GM10266 (cell line): ENCODE measurements at regions not wholly inside any gene's neighbourhood (a gene's known extent, or its start where the extent isn't known, plus 50 kb on each side); places are given as distances from the start of the nearest gene placed in this dataset.
"Not testable (repeated sequence)": the region's sequence is repeated elsewhere in the genome, so short reads cannot be mapped to it uniquely, and the experiment has no call there.

ENCODE experiments used
- DNase-seq: peaks from one replicate; pipeline ENCODE4 v3.0.0; 2012; ENCODE audit errors: extremely low spot score
- TF ChIP-seq, protein P1 (sequence below): IDR thresholded peaks from 2 replicates; pipeline ENCODE4 v1.5.1; 2012; ENCODE audit warnings: mild to moderate bottlenecking, low read depth; ENCODE audit not compliant: control insufficient read depth, insufficient read depth; ENCODE audit errors: missing control alignments

DNA sequence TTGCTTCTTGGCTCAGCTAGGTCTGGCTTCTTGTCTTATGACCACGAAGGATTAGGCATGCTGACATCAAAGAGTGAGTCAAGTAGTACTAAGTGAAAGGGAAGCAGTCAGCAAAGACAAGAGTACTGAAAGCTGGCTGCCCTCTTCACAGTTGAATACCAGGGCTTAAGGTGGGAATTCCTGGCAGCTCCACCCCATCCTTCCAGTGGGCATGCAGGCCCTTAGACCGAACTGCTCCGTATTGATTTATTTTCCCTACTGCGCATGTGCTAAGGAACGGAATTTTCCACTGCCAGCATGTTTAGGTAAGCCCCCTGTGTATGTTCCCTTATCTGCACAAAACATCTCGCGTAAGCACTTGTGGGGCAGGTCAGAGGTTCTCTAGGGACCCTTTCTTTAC lies 2320.1 kb downstream of the ARAP2 start:
- DNase-seq, result no peak
- TF ChIP-seq, protein P1, sequence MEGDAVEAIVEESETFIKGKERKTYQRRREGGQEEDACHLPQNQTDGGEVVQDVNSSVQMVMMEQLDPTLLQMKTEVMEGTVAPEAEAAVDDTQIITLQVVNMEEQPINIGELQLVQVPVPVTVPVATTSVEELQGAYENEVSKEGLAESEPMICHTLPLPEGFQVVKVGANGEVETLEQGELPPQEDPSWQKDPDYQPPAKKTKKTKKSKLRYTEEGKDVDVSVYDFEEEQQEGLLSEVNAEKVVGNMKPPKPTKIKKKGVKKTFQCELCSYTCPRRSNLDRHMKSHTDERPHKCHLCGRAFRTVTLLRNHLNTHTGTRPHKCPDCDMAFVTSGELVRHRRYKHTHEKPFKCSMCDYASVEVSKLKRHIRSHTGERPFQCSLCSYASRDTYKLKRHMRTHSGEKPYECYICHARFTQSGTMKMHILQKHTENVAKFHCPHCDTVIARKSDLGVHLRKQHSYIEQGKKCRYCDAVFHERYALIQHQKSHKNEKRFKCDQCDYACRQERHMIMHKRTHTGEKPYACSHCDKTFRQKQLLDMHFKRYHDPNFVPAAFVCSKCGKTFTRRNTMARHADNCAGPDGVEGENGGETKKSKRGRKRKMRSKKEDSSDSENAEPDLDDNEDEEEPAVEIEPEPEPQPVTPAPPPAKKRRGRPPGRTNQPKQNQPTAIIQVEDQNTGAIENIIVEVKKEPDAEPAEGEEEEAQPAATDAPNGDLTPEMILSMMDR, result no peak

DNA sequence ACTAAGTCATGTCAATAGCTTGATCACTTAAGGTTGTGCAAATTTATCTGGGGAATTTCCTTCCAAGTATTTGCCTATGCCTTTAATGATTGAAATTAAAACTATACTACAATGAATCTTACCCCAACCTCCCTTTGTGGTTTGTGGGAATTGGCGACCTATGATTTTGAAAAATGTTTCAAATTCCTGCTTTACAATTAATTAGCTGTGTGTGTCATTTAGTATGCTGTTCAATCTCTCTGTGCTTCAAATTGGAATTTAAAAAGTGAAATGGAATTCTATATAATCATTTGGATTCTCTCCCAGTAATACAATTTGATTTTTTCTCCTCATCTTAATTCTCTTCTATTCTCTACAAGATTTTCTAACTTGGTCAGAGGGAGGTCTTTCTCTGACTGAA lies 2319.5 kb downstream of the ARAP2 start:
- DNase-seq, result no peak
- TF ChIP-seq, protein P1, result no peak

GRCh38 chr4:33930497-33930896 lies 2313.8 kb downstream of the ARAP2 start:
- TF ChIP-seq, protein P1, result no peak
- no peak for DNase-seq

GRCh38 chr4:33931026-33931425 lies 2313.3 kb downstream of the ARAP2 start:
- no peak for DNase-seq
- TF ChIP-seq, protein P1, result no peak

GRCh38 chr4:33940281-33940680 lies 2304.0 kb downstream of the ARAP2 start:
- TF ChIP-seq, protein P1, result no peak
- no peak for DNase-seq

DNA sequence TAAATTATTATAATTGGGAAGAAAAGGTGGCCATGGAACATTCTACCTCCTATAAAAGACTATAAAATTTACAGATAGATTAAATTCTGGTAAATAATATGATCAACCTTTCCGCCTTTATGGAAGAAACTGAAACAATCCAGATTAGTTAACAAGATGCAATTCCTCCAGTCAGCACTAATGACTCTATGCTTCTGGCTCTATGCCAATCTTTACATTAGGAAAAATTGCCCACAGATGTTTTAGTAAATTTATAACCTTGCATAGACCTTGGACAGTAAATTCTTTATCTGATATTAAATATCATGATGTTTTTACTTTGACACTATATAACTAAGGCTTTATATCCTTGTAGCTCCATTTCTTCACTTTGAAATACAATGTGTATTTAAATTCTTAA lies 2302.5 kb downstream of the ARAP2 start:
- TF ChIP-seq, protein P1, result no peak
- no peak for DNase-seq

DNA sequence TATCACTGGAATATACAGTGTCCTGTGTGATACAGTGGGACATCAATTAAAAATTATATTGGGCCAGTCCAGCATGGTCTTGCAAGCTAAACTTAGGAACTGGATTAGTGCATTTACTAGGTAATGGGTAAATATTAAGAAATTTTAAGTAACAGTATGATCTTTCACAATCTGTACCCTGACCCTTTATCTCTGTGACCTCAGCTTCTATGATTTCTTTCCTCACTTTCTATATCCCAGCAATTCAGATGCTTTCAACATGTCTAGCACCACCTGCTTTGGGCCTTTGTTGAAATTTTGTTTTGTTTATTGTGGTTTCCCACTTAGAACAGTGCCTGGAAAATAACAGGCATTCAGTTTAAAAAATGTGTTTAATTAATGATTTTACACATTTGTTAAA lies 2295.4 kb downstream of the ARAP2 start:
- TF ChIP-seq, protein P1, result no peak
- no peak for DNase-seq

GRCh38 chr4:33953848-33954247 lies 2290.5 kb downstream of the ARAP2 start:
- not testable (repeated sequence) for DNase-seq
